CD4-positive, alpha-beta T cell (primary cell): ENCODE measurements at regions not wholly inside any gene's neighbourhood (a gene's known extent, or its start where the extent isn't known, plus 50 kb on each side); places are given as distances from the start of the nearest gene placed in this dataset.

Experiments used
- ATAC-seq: fragments of 200-7000 bp; cut with Tn5 transposase; one replicate; pipeline ENCODE4 v1.10.0; 2022; ENCODE audit warnings: mild to moderate bottlenecking; ENCODE audit not compliant: poor library complexity
- CTCF ChIA-PET: fragments of 350-600 bp; sonication (Branson Sonifier 250); formaldehyde crosslinking; loops from one replicate; lab custom pipeline; 2021; ENCODE audit warnings: antibody characterized with exemption, inconsistent platforms; lab: Charles Lee
- POLR2A ChIA-PET: fragments of 350-600 bp; sonication (Branson Sonifier 250); formaldehyde crosslinking; loops from one replicate; lab custom pipeline; 2021; ENCODE audit warnings: antibody characterized with exemption, inconsistent platforms; lab: Charles Lee
- DNase-seq, 14 experiments: peaks; one replicate each; pipeline ENCODE4 v3.0.0-alpha.2; 2013 to 2020; ENCODE audit warnings: mixed read lengths in 2 of 14
- H3K27ac ChIP-seq, 2 donors: one replicate each; pipeline versions ENCODE4 v1.5.1 to v1.7.0; 2013; ENCODE audit warnings: low read length in 2 of 2, low read depth in 1 of 2, mild to moderate bottlenecking in 1 of 2
- H3K27me3 ChIP-seq, 2 experiments: 1 replicate in 1 of 2; 2 replicates in 1 of 2; pipeline versions ENCODE4 v1.6.1 to v1.7.0; 2013; ENCODE audit warnings: low read length in 2 of 2, control low read depth in 1 of 2, mild to moderate bottlenecking in 1 of 2, moderate library complexity in 1 of 2; ENCODE audit not compliant: insufficient read depth in 2 of 2, control insufficient read depth in 1 of 2
- H3K36me3 ChIP-seq: one replicate; pipeline ENCODE4 v1.6.1; 2013; ENCODE audit warnings: low read length, control low read depth; ENCODE audit not compliant: insufficient read depth
- H3K4me1 ChIP-seq: one replicate; pipeline ENCODE4 v1.6.1; 2013; ENCODE audit warnings: low read length, control low read depth; ENCODE audit not compliant: insufficient read depth
- H3K4me3 ChIP-seq: one replicate; pipeline ENCODE4 v1.5.1; 2013; ENCODE audit warnings: mild to moderate bottlenecking, low read length, moderate library complexity
- H3K9me3 ChIP-seq, 2 experiments: 1 replicate in 1 of 2; 2 replicates in 1 of 2; pipeline versions ENCODE4 v1.6.1 to v1.7.0; 2013; ENCODE audit warnings: low read length in 2 of 2, mild to moderate bottlenecking in 2 of 2, control low read depth in 1 of 2, moderate library complexity in 1 of 2; ENCODE audit not compliant: control insufficient read depth in 1 of 2, insufficient read depth in 1 of 2
- H3K27ac Mint-ChIP-seq: one replicate; pipeline ENCODE4 v1.8.0; 2020; ENCODE audit warnings: mixed read lengths
- H3K27me3 Mint-ChIP-seq: one replicate; pipeline ENCODE4 v1.8.0; 2021; ENCODE audit warnings: mixed read lengths
- H3K36me3 Mint-ChIP-seq: one replicate; pipeline ENCODE4 v1.8.0; 2021; ENCODE audit warnings: low read depth, mixed read lengths
- H3K4me1 Mint-ChIP-seq: one replicate; pipeline ENCODE4 v1.8.0; 2021; ENCODE audit warnings: low read depth, mixed read lengths
- H3K4me3 Mint-ChIP-seq: one replicate; pipeline ENCODE4 v1.8.0; 2020; ENCODE audit warnings: mild to moderate bottlenecking, mixed read lengths
- H3K9me3 Mint-ChIP-seq: one replicate; pipeline ENCODE4 v1.8.0; 2020; ENCODE audit warnings: mixed read lengths
- CTCF ChIP-seq: fragments of 200-600 bp; IDR thresholded peaks from one replicate; pipeline ENCODE4 v1.8.0; 2022; ENCODE audit warnings: antibody characterized with exemption, mild to moderate bottlenecking
- intact Hi-C, 2 experiments: fragments of 100-400 bp; cut with DNase I in 1 of 2; cut with micrococcal nuclease in 1 of 2; formaldehyde crosslinking; loops; one replicate each; pipeline versions ENCODE4 v1.15.1 to v1.9.0; 2023 to 2025; cut with DNase I, micrococcal nuclease

GRCh38 chr7:92889081-92889480, 52.7 kb upstream of the CDK6 start:
- Mint-ChIP-seq H3K27ac (no peak overlapping the region), H3K9me3 (peaks cover 4% of the 10 kb centered on the region), H3K4me3 (no peak overlapping the region), H3K4me1 (no peaks in the 10 kb centered on the region), H3K27me3 (no peaks in the 10 kb centered on the region), H3K36me3 (no peaks in the 10 kb centered on the region)
- no peak overlapping the region for H3K4me3 ChIP-seq
- DNase-seq: no peak
- no peak for ATAC-seq
- CTCF ChIA-PET: no interaction called here
- no peak for TF ChIP-seq CTCF
- H3K27ac ChIP-seq: no peak overlapping the region
- no peaks in the 10 kb centered on the region for H3K36me3 ChIP-seq
- H3K27me3 ChIP-seq: no peaks in the 10 kb centered on the region
- peaks cover 0 to 11% of the 10 kb centered on the region in 2 experiments for H3K9me3 ChIP-seq
- H3K4me1 ChIP-seq: no peaks in the 10 kb centered on the region
- intact Hi-C loops: no loop called here
- POLR2A ChIA-PET: no interaction called here
